BJ (cell line): ENCODE measurements at regions not wholly inside any gene's neighbourhood (a gene's known extent, or its start where the extent isn't known, plus 50 kb on each side); places are given as distances from the start of the nearest gene placed in this dataset.

ENCODE experiments used
- CTCF ChIA-PET: fragments of 350-600 bp; formaldehyde crosslinking; extraction: SDS; loops from one replicate; lab custom pipeline; 2021; ENCODE audit warnings: antibody characterized with exemption, inconsistent platforms; lab: Yijun Ruan, JAX
- POLR2A ChIA-PET: fragments of 300-600 bp; sonication (Branson Sonifier 250); formaldehyde crosslinking; extraction: SDS; loops from one replicate; lab custom pipeline; 2021; ENCODE audit warnings: antibody characterized with exemption; lab: Charles Lee
- DNase-seq: peaks from one replicate; pipeline ENCODE4 v3.0.0-alpha.2; 2011; ENCODE audit warnings: low read depth
- H3K27me3 ChIP-seq: 2 replicates; pipeline ENCODE4 v1.6.0; 2011; ENCODE audit warnings: low read length; ENCODE audit not compliant: control insufficient read depth, insufficient read depth
- H3K36me3 ChIP-seq: 2 replicates; pipeline ENCODE4 v1.5.1; 2011; ENCODE audit warnings: low read length; ENCODE audit not compliant: control insufficient read depth, insufficient read depth
- H3K4me3 ChIP-seq: 2 replicates; pipeline ENCODE4 v1.5.1; 2011; ENCODE audit warnings: low read depth, mild to moderate bottlenecking, control low read depth, low read length
- TF ChIP-seq, protein P1 (sequence below): IDR thresholded peaks from 2 replicates; pipeline ENCODE4 v1.5.1; 2011; ENCODE audit warnings: low read depth, mild to moderate bottlenecking, control low read depth, inconsistent platforms, low read length, moderate library complexity; ENCODE audit not compliant: insufficient read depth

DNA sequence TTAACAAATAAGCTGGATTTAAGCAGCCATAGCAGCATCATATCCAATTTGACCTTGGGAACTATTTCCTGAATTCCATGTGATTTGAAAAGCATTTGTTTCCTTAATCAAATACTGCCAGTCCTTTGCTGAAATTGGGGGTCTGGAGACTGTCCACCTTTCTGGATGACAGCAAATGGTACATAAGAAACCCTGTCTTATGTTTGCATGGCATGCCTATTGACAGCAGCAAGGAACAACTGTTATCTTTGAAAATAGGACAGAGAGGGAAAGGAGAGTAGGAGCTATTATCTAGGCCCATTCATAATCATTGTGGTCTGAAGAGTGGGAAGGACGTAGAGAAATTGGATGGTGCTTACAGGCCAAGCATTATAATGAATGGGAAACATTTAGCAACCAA lies 129.2 kb upstream of the CTNNA2 start:
- H3K36me3 ChIP-seq = no peaks in the 10 kb centered on the region
- no peak overlapping the region for H3K4me3 ChIP-seq
- ChIA-PET POLR2A (no interaction called here), CTCF (no interaction called here)
- DNase-seq = no peak
- TF ChIP-seq, protein P1, sequence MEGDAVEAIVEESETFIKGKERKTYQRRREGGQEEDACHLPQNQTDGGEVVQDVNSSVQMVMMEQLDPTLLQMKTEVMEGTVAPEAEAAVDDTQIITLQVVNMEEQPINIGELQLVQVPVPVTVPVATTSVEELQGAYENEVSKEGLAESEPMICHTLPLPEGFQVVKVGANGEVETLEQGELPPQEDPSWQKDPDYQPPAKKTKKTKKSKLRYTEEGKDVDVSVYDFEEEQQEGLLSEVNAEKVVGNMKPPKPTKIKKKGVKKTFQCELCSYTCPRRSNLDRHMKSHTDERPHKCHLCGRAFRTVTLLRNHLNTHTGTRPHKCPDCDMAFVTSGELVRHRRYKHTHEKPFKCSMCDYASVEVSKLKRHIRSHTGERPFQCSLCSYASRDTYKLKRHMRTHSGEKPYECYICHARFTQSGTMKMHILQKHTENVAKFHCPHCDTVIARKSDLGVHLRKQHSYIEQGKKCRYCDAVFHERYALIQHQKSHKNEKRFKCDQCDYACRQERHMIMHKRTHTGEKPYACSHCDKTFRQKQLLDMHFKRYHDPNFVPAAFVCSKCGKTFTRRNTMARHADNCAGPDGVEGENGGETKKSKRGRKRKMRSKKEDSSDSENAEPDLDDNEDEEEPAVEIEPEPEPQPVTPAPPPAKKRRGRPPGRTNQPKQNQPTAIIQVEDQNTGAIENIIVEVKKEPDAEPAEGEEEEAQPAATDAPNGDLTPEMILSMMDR = no peak
- no peaks in the 10 kb centered on the region for H3K27me3 ChIP-seq

- Histone ChIP-seq H3K36me3 (no peaks in the 10 kb centered on the region), H3K27me3 (no peaks in the 10 kb centered on the region), H3K4me3 (no peak overlapping the region)
- CTCF ChIA-PET = no interaction called here
- DNase-seq = no peak
- TF ChIP-seq, protein P1 = no peak
- POLR2A ChIA-PET = no interaction called here
Observed at GRCh38 chr2:79375817-79376216, 137.0 kb upstream of the CTNNA2 start.

GRCh38 chr2:79373358-79374130 lies 139.3 kb upstream of the CTNNA2 start:
- TF ChIP-seq, protein P1 = no peak
- no peaks in the 10 kb centered on the region for H3K36me3 ChIP-seq
- H3K27me3 ChIP-seq = no peaks in the 10 kb centered on the region
- DNase-seq = no peak
- no peak overlapping the region for H3K4me3 ChIP-seq
- POLR2A ChIA-PET = no interaction called here
- CTCF ChIA-PET = interaction anchor here (1.1 kb wide), 1 partner anchor 12 kb away, joined by 4 read pairs; no protein-coding TSS in a partner anchor

DNA sequence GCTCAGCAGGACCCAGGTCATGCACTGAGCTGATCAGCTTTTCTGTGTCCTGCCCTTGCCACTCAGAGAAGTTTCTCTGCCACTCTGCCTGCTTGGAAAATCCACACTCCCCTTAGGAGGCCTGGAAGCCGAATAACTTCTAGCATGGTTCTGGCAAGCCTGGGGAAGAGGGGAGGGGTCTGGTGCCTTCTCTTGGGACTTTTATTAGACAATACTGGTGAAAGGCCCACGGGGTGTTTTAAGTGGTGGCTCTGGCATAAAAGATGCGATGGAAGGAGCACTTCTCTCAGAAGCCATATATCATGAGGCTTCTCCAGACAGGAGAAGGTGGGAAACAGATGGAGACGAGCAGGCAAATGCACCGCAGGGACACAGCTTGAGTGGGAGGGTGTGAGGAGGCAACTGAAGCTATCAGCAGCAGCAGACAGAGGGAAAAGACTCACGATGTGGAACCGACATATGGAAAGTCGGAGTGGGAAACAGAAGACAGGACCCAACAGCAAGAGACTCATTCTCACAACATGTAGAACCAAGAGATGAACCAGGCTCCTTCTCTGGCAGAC lies 141.8 kb upstream of the CTNNA2 start:
- Histone ChIP-seq H3K27me3 (no peaks in the 10 kb centered on the region), H3K36me3 (no peaks in the 10 kb centered on the region), H3K4me3 (no peak overlapping the region)
- TF ChIP-seq, protein P1 = no peak
- ChIA-PET CTCF (no interaction called here), POLR2A (no interaction called here)
- DNase-seq = no peak

GRCh38 chr2:79369127-79369526 lies 143.7 kb upstream of the CTNNA2 start:
- POLR2A ChIA-PET = no interaction called here
- no peak for DNase-seq
- CTCF ChIA-PET = no interaction called here
- Histone ChIP-seq H3K36me3 (no peaks in the 10 kb centered on the region), H3K4me3 (no peak overlapping the region), H3K27me3 (no peaks in the 10 kb centered on the region)
- TF ChIP-seq, protein P1 = no peak
